Stimulated activated CD4-positive, alpha-beta T cell treated with anti-CD3 and anti-CD28 coated beads, Interleukin-1b, Interleukin-23, amount 100 ng/mL, for 24 hours (primary cell): ENCODE measurements at regions not wholly inside any gene's neighbourhood (a gene's known extent, or its start where the extent isn't known, plus 50 kb on each side); places are given as distances from the start of the nearest gene placed in this dataset.

Experiments
- DNase-seq, 4 experiments: peaks; one replicate each; pipeline ENCODE4 v3.0.0-alpha.2; 2020; ENCODE audit warnings: low read depth in 4 of 4, low spot score in 1 of 4

DNA sequence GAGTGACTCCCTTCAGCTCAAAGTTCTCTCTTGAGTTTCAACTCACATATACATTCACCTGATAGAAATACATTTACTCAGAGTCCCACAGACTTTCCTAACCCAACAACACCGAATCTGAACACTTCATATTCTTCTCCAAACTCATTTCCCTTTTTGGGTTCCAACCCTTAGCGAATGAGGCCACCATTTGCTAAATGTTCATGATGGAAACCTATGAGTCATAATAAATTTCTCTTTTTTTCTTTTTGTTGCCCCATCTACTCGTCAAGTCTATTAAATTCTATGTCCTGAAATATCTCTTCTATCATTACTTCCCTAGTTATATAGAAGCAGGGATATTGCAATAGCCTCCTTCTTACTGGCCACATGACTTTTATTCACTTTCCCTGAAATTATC, 100.1 kb downstream of the HLX start:
- DNase-seq: no peak

DNA sequence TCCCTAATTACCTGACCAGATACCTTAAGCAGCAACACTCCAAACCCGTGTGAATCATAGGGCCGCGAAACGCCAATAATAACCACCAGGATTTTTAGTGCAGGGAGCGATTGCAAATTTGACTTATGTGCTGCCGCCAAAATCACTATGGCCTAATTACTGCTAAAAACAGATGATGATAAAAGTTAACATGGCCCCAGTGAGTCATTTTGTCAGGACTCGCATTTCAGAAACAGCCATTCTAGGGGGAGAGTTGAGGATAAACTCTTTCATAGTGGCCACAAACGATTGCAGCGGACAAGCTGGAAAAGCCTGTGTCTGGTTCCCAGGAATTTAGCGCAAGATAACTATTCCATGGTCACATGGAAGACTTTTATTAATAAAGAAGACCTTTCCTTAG, 103.4 kb downstream of the HLX start:
- DNase-seq: no peak

DNA sequence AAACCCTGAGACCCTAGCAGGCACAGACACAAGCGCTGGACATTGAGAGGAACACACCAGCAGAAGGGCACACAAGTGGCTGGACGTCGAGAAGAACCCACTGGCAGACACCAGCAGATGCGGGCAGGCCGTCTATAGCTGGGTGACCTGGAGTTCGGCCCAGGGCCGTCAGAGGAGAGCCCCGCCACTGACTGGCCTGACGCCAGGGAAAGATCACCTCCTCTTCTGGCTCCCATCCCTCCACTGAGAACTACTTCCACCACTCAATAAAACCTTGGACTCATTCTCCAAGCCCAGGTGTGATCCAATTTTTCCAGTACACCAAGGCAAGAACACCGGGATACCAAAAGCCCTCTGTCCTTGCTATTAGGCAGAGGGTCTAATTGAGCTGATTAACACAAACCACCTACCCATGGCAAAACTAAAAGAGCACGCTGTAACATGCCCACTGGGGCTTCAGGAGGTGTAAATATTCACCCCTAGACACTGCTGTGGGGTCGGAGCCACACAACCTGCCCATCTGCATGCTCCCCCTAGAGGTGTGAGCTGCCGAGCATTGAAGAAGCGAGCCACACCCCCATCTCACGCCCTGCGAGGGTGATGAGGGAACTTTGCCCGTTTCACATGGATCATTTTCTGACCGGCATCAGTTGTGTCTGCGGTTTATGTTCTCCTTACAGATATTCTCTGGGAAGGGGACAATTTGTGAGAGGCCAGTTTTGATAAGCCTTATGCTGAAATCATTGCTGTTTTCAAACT, 104.8 kb downstream of the HLX start:
- no peak for DNase-seq

DNA sequence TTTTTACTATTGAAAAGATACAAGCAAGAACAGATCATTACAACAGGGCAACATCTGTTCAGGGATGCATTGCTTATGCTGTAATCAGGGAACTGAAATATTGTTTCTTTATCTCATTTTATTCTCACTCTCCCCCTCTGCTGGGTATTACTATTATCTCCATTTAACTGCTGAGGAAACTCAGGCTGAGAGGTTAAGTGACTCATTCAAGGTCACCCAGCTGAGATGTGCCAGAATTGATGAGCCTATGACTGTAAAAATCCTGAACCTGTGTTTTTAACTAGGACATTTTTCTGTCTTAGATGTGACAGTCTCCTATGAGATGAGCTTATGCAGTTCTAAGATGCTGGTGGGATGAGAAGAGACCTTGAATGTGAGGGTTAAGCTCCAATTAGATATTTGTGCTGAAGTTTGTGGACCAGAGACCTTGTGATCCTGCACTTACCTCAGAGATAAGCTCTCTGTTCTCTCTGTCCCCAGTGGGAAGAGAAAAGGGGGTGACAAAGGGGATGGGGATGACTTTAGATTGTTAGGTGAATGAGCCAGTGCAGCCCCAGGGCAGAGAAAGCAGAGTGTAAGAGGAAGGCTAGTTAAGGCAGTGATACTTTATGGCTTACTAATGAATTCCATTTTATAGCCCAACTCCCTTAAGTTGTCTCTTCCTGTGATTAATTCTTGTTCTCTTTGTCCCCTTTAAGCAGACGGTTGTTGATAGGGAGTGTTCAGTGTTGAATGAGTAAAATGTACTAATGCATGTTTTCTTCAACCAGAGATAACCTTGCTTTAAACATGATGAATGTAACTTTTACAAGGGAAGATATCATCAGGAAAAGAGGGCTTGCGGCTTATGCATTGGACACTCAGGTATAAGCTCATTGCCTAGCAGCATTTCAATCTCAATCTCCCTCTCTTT, 111.4 kb downstream of the HLX start:
- no peak for DNase-seq

DNA sequence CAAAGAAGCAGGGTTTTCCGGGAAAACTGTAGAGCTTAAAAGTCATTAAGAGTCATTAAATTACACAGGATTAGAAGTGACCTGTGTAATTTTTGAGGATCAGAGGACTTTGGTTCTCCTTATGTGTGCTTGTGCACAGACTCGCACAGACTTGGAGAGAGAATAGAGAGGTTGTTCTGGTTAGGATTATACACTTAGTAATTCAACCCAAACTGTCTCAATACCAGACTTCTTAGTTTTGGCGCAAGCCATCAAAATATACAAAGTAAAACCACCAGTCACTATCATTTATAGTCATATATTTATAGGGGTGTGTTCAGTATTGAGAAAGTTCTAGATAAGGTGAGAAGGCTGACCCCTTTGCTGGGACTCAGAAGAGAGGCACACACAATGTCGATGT, 112.3 kb downstream of the HLX start:
- DNase-seq: no peak

DNA sequence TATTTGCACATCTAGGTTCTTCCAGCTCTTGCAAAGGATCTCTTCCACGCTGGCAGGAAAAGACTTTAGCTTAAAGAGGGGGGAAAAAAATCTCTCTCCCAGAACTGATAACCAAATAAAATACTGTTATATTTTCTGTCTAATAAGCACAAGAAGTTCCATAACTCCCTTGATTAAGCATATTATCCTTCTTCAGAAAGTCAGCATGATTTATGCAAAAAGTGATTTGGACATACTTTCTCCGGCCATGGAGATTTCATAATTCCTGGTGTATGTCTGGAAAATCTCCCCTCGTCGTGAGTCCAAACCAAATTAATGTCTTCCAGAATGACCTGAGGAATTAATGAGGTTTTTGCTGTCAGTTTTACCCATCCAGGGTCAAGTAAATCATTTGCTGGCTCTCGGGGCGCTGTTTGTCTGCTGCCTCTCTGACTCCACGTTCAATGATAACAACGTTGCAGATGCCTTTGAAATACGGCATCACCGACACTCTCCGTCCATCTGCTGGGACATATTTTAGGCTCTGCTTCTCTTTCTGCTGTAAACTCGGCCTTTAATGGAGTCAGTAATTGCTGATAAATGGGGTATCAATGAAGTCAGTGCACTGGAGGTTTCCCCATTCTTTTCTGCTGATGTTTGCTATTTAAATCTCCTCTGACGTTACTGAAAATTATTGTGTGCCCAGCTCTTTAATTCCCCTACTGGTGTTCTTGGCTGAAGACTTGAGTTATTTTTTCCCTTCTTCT, 112.9 kb downstream of the HLX start:
- DNase-seq: no peak

DNA sequence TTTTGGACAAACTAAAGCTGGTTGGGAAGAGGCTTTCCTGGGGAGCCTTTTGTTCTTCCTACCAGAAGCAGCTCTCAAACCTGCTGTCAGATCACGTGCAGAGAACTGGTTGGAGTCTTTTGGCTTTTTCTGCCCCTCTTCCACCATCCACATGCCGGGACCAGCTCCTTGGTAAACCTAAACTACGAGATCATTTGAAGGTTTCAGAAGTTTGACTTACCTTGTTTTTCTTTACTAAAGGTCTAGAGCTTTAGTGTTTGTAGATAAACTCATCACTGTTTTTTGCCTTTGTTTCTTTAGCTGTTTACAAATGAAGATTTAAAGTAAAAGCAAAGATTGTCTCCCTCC, 113.4 kb downstream of the HLX start:
- DNase-seq: no peak

DNA sequence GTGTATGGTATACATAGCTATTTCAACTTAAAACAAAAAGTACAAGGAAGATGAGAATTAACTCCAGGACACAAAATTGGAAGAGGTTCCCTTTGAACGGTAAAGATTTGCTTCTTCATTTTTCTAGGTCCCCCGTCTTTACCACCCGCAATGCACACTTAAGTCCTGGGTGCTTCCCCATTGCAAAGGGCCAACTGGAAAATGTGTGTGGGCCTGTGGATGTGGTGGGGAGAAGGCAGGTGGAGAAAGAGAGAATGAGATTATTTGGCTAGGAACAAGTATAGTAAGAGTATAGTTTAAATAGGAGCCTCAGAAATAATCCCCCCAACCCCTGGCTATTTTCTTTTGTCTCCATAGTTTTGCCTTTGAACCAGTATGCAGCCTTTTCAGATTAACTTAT, 115.4 kb downstream of the HLX start:
- DNase-seq: no peak

DNA sequence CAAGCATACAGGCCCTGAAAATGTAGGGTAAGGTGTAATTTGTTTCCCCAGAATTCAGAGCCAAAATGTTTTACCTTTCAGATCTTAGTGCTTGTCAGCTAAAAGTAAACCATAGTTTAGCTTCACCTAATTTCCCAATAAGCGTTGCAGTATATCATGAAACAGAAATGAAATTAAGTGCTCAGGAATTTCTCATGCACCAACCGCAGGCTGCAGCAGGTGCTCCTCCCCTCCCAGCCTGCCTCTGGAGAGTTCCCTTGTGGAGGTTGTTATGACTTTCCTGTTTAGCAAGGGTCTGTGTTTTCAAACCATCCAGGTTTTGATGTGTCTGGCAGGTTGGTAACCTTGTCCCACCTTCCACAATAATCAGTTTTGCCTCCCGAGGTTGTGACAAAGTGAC, 118.5 kb downstream of the HLX start:
- DNase-seq: no peak

DNA sequence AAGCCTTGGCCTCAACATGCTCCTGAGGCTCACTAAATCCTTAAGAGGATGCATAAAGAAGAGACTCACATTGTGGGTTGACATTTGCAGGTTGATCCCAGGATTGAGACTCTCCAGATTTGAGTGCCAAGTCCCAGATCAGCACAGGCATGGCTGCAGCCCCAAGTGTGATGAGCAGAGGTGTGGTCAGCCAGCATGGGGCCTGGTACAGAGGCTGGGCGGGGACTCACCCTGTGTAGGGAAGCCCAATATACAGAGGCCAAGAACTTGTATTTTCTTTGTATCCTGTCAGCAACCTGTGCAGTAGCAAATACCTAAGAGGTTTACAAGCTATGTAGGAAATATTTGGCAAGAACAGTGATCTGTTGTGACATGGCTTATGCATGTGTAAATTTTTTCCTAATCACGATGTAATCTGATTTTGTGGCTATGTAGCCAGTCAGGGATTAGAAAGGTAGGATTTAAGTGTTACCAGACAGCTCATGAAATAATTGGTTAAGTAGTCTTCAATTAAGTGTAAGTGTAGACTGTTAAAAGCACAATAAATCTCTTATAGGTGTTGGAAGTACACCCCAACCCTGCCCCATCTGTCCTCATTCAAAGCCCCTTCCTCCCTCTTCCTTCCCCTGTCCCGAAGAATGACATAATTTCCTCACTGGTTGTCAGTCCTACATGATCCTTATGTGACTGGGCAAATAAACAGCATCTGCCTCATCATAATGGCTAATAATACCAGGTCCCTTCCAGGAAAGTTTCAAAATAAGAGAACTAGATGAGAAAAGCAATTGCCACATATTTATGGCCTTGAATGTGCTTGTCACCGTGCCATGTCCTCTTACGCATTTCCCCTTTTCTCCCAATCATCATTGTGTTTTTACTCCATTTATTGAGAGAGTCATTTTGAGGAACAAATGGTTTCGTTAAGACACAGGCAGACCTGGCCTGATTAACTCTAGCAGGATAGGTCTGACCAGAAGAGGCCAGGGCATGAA, 120.9 kb downstream of the HLX start:
- DNase-seq: no peak

DNA sequence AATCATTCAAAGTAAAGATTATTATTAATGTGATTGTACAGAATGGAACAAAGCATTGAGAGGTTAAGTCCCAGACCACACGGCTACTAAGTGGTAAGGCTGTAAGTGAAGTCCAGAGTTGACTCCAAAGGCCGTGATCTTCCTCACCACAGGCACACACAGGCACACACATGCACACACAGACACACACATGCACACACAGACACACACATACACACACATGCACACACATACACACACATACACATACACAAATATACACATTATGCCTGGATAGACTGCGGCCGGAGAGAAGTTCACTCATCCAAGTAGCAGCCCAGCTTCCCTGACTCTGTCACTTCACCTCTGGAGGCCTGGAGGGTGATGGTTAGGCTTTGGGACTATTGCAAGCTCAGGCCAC, 121.9 kb downstream of the HLX start:
- no peak for DNase-seq

DNA sequence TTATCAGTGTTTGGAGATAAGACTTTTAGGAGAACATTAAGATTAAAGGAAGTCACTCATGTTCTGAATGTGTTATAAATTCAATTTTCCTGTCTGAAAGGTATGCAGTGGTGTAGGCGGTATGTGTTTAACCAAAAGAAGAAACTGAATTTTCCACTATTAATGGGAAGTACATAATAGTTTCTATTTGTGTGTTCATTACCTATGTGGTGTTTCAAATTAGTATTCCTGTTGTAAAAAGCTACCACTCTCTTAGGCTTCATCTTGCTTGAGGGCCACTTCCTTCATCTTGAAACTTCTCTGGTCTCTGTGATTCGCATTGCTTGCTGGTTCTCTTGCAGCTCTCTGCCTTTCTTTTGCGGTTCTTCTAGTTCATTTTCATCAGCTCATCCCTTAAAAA, 123.4 kb downstream of the HLX start:
- no peak for DNase-seq

DNA sequence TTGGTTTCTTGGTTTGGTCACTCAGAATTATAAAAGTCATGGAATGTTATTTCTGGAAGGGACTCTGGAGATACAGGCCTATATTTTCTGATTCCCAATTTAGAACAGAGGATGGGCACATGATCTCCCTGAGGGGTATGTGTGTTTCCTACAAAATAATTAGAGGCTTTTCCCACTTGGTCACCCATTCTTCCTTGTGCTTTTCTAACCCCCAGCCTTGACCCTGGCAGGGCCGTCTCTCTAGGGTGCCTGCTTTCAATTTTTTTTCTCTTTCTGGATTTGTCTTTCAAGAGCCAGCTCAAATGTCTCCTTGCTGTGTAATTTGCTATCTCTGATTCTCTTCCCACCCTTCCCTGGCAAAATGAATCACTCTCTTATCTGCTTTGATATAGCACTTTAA, 131.9 kb downstream of the HLX start:
- no peak for DNase-seq

DNA sequence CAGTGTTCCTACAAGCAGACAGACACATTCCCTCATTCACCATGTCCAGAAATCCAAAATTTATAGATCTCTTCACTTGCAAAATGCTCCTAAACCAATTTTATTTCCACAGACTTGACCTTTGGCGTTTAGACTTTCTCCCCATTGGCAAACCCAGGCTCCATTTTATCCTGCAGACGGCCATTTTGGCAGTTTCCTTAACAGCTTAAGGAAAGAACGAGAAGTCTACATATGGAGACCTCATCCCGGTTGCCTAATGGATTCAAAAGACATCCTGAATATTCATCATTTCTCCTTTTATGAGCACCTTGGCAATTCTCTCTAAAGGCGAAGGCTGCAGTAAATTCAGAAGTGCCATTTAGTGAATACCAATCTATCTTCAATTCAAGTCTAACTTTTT, 132.9 kb downstream of the HLX start:
- no peak for DNase-seq

DNA sequence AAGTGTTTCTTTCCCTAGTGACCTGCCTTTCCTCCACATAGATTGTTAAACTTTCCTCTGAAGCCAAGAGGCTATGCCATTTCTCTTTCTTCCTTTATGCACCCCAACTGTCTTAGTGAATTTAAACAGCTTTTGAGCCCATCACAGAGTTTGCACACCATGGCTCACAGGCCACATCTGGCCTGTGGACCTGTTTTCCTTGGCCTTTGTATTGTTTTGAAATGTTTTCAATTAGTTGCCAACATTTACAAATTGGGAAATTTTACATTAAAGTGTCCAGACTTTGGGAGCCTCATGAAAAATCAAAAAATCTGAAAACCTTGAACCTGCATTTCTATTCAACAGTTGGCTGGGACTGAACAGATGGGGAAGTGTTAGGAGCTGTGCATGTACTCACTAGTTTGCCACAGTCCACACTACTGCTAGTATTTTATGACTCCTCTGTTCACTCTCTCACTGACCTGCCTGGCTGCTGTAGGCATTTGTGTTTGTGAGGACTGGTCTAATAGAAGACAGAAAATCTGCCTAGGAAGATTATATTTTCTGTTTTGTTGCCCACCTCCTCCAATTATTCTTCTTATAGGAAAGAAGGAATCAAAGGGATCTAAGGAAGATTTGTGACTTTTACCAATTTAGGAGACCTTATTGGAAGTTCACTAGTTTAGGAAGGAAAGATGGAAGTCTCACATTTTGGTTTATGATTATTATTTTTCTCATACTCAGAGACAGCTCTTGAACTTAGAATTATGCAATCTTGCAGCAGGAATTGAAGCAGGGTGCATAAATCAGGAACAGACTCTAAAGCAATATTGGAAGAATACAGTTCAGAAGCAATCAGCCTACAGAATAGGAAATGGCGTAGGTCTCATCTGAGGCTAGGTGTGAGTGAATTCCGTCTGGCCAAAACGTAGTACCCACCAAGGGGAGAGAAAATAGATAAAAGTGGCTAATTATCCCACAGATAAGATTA, 134.7 kb downstream of the HLX start:
- DNase-seq: no peak

DNA sequence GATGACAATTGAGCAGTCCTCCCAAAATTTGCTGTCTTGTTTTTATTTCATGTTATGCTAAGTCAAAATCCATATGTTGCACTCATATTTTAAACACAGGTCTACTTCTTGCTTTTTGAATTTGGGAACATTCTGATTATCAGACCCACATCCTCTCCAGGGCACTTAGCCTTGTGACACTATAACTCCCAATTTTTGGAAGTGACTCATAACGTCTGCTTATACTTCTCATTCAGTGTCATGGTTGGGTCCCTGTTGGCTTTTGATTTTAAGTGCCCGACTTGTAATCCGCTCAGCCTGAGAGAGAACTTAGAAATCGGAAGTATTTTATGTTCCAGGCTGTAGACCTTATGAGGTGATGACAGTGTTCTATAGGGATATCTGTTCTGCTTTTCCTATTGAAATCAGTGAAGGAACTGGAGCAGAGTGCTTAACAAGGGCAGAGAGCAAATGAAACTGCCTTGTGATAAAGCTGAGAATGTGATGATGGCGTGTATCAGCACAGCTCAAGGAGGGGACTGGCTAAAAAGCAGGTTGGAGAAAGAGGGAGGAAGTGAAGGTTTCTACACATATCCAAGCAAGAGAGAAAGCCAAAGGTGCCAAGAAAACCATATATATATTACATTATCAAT, 136.0 kb downstream of the HLX start:
- no peak for DNase-seq

DNA sequence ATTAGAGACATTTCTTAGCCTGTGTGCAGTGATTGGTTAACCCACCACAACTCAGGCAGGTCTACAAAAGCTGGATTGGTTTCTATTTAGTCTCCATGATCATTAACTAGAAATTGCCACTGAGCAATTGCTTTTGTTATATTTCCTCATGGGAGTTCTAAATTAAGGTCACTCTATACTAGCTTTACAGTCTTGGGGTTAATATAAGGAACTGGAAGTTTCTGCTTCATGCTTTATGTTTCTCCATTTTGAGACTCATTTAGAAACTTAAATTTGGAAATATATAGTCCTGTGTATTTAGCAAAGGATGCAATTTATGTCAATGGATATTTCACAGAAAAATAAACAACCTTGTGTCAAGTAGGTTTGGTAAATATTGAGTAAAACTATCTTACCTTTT, 137.5 kb downstream of the HLX start:
- DNase-seq: no peak

DNA sequence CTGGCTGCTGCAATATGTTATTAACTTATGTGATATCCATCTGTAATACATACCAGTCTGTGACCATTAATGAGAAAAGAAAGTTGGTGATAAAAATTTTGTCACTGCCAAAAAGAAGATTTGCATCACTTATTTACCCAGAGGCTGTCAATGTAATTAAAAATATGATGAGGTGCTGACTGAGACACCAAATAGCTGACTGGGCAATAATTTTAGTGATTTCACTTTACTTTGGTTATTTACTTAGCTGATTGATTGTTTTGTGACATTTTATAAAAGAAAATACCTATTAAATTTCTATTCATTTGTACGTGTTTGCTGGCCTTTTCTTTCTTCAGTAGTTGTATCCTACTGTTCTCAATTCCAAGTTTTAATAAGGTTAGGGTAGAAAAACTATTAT, 139.2 kb downstream of the HLX start:
- no peak for DNase-seq

DNA sequence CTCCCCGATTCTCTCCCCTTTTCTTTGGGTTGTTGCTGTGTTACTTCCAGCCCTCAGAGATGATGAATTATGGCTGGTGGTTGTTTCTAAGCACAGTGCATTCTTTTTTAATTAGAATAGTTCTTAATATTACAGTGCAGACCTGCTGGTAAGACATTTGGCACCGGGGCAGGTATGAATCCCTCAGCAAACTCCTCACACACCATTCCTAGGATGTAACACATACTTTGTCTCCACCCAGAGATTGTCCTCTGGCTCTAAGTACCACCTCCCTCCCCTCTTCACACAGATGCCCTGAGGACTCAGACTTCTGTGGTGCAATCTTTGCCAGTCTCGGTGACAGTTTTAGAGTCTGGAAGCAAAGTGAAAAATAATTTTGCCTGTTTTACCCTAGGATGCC, 143.1 kb downstream of the HLX start:
- no peak for DNase-seq
